ENCODE measurements at regions not wholly inside any gene's neighbourhood (a gene's known extent, or its start where the extent isn't known, plus 50 kb on each side); places are given as distances from the start of the nearest gene placed in this dataset.

DNA sequence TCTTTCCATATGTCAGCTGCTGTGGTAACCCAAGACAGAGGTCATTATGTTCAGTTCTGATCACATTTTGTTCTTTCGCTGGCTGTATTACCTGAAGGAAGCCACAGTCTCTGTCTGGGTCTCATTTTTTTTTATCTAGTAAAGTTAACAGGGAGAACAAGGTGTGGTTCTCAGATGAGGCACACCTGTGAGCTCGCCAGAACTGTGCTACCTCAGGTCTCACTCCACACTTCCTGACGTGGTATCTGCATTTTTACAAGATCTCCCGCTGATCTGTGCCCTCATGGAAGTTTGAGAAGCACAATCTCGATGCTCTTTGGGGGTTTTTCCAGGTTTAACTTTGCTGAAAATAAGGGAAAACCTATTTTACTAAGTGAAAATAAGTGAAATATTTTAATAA is 169.5 kb upstream of the CENPW start:
- Mint-ChIP-seq H3K36me3 (peaks cover 3% of the 10 kb centered on the region), H3K9me3 (peaks cover 9% of the 10 kb centered on the region), H3K27me3 (ENCODE audit: low read depth) (peaks cover 1% of the 10 kb centered on the region), H3K4me3 (no peak overlapping the region), H3K4me1 (peaks cover 9% of the 10 kb centered on the region), H3K27ac (no peak overlapping the region)
- no peak for DNase-seq (ENCODE audit: low spot score in 2 of 2, unreplicated experiment in 2 of 2)
- no peak for TF ChIP-seq CTCF (IDR thresholded peaks at IDR 0.05; ENCODE audit: unreplicated experiment)

DNA sequence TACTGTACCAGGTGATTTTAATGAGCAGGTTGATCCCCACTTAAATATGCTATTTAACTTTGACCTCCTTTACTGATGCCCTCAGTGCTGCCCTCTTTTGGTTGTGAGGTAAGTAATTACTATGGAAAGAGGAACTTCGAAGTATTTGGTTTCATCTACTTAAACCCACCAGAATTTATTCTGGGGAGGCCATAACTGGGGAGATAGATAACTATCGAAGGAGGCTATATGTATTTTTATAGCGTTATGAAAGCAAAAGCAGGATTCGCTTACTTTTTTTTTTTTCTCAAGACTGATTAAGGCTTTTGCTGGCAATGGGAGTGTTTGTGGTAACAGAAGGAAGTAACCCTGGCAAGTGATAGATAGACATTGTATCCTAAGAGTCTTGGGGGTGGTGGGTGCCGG is 168.9 kb upstream of the CENPW start:
- Mint-ChIP-seq H3K36me3 (peaks cover 1% of the 10 kb centered on the region), H3K9me3 (peaks cover 3% of the 10 kb centered on the region), H3K4me1 (peaks cover 9% of the 10 kb centered on the region), H3K27me3 (ENCODE audit: low read depth) (peaks cover 1% of the 10 kb centered on the region), H3K4me3 (no peak overlapping the region), H3K27ac (no peak overlapping the region)
- no peak for TF ChIP-seq CTCF (IDR thresholded peaks at IDR 0.05; ENCODE audit: unreplicated experiment)
- DNase-seq (ENCODE audit: low spot score in 2 of 2, unreplicated experiment in 2 of 2), result no peak

DNA sequence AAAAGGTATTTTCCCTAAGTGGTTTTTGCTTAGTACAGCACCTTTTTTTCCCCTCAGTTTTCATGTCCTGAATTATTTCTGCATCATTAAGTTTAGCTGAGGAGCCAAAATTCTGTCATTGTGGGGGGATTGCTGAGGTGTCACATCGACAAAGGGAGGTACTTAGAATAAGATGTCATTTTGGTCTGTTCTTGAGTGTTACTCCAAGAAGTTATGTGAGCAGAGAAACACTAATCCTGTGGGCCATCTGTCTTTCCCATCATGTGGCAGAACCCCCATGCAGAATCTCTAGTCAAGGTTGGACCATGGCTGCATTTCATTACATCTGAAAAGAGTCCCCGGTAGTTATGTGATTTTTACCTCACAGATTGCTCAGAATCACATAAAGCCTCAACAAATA is 167.8 kb upstream of the CENPW start:
- Mint-ChIP-seq H3K27ac (no peak overlapping the region), H3K36me3 (peaks cover 1% of the 10 kb centered on the region), H3K27me3 (ENCODE audit: low read depth) (peaks cover 1% of the 10 kb centered on the region), H3K4me3 (no peak overlapping the region), H3K4me1 (peaks cover 9% of the 10 kb centered on the region), H3K9me3 (no peaks in the 10 kb centered on the region)
- no peak for DNase-seq (ENCODE audit: low spot score in 2 of 2, unreplicated experiment in 2 of 2)
- no peak for TF ChIP-seq CTCF (IDR thresholded peaks at IDR 0.05; ENCODE audit: unreplicated experiment)

DNA sequence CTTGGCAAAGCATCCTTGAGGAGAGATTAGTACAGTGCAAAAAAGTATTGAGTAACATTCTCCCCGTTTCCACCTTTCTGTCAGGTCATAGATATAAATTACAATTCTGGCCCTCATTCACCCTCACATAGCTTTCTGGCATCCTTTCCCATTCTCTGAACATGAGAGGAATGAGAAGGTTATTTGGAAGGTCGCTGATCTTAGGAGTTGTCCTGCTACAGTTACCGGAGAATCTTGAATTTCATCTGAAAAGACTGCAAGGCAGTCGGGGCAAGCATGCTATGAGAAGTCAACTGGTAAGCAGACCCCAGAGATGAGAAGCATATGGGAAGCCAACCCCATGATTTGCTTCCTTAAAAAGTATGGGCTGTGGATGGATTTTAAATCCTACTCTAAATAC is 166.7 kb upstream of the CENPW start:
- DNase-seq (ENCODE audit: low spot score in 2 of 2, unreplicated experiment in 2 of 2), result no peak
- Mint-ChIP-seq H3K4me3 (no peak overlapping the region), H3K4me1 (peaks cover under 1% of the 10 kb centered on the region), H3K27ac (no peak overlapping the region), H3K9me3 (no peaks in the 10 kb centered on the region), H3K36me3 (no peaks in the 10 kb centered on the region), H3K27me3 (ENCODE audit: low read depth) (peaks cover 1% of the 10 kb centered on the region)
- no peak for TF ChIP-seq CTCF (IDR thresholded peaks at IDR 0.05; ENCODE audit: unreplicated experiment)

GRCh38 chr6:126174697-126175096 is 165.2 kb upstream of the CENPW start:
- Mint-ChIP-seq H3K36me3 (no peaks in the 10 kb centered on the region), H3K4me3 (no peak overlapping the region), H3K27ac (no peak overlapping the region), H3K27me3 (ENCODE audit: low read depth) (peaks cover 1% of the 10 kb centered on the region), H3K4me1 (peaks cover 5% of the 10 kb centered on the region), H3K9me3 (no peaks in the 10 kb centered on the region)
- no peak for TF ChIP-seq CTCF (IDR thresholded peaks at IDR 0.05; ENCODE audit: unreplicated experiment)
- no peak for DNase-seq (ENCODE audit: low spot score in 2 of 2, unreplicated experiment in 2 of 2)

GRCh38 chr6:126175251-126175650 is 164.7 kb upstream of the CENPW start:
- no peak overlapping the region for H3K4me3 Mint-ChIP-seq
- no peaks in the 10 kb centered on the region for H3K36me3 Mint-ChIP-seq
- H3K4me1 Mint-ChIP-seq, result peaks cover 5% of the 10 kb centered on the region
- H3K27me3 Mint-ChIP-seq (ENCODE audit: low read depth), result peaks cover 1% of the 10 kb centered on the region
- no peak overlapping the region for H3K27ac Mint-ChIP-seq
- no peak for DNase-seq (ENCODE audit: low spot score in 2 of 2, unreplicated experiment in 2 of 2)
- no peak for TF ChIP-seq CTCF (IDR thresholded peaks at IDR 0.05; ENCODE audit: unreplicated experiment)
- H3K9me3 Mint-ChIP-seq, result no peaks in the 10 kb centered on the region
